ENCODE measurements at regions not wholly inside any gene's neighbourhood (a gene's known extent, or its start where the extent isn't known, plus 50 kb on each side); places are given as distances from the start of the nearest gene placed in this dataset.

DNA sequence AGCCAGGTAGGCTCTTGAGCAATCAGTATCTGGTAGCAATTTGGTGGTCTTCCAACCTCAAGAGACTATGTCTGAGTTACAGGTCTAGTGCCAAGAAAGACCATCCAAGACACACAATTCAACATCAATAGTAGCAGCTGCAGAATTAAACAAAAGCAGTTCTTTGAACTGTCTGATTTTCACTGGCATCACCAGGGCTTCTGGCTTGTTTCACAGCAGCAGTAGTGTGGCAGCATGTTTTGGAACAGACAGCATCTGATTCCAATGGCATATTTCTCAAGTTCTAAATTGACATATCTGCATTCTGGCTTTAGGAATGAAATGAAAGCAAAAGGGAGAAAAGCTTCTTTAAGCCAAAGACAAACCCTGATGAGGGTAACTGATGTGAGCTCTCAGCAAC, 334.7 kb upstream of the PRMT6 start:
- H3K4me3 ChIP-seq (replicated peaks; ENCODE audit: low read depth, low read length): no peak overlapping the region
- no peak for DNase-seq (ENCODE audit: extremely low read depth, low read depth)
- TF ChIP-seq, protein P1, sequence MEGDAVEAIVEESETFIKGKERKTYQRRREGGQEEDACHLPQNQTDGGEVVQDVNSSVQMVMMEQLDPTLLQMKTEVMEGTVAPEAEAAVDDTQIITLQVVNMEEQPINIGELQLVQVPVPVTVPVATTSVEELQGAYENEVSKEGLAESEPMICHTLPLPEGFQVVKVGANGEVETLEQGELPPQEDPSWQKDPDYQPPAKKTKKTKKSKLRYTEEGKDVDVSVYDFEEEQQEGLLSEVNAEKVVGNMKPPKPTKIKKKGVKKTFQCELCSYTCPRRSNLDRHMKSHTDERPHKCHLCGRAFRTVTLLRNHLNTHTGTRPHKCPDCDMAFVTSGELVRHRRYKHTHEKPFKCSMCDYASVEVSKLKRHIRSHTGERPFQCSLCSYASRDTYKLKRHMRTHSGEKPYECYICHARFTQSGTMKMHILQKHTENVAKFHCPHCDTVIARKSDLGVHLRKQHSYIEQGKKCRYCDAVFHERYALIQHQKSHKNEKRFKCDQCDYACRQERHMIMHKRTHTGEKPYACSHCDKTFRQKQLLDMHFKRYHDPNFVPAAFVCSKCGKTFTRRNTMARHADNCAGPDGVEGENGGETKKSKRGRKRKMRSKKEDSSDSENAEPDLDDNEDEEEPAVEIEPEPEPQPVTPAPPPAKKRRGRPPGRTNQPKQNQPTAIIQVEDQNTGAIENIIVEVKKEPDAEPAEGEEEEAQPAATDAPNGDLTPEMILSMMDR (IDR thresholded peaks at IDR 0.05; ENCODE audit: low read depth, low read length, missing control alignments): no peak

DNA sequence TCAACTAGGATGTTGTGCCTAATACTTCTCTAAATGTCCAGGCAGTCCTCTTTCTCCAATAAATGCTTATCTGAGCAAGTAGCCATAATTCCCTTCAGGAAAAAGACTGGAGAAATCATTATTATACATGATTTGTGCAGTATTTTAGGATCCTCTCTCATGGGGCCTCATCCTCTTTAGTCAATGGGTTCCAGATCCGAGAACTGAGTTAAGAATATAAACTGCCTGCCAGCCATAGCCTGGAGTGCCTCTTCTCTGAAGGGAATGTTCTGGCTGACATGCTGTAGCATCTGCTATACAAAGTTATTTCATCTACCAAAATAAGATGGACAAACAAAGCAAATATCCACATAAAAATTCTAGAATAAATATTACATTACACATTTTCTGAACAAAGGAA, 334.0 kb upstream of the PRMT6 start:
- TF ChIP-seq, protein P1 (IDR thresholded peaks at IDR 0.05; ENCODE audit: low read depth, low read length, missing control alignments): no peak
- no peak overlapping the region for H3K4me3 ChIP-seq (replicated peaks; ENCODE audit: low read depth, low read length)
- no peak for DNase-seq (ENCODE audit: extremely low read depth, low read depth)

DNA sequence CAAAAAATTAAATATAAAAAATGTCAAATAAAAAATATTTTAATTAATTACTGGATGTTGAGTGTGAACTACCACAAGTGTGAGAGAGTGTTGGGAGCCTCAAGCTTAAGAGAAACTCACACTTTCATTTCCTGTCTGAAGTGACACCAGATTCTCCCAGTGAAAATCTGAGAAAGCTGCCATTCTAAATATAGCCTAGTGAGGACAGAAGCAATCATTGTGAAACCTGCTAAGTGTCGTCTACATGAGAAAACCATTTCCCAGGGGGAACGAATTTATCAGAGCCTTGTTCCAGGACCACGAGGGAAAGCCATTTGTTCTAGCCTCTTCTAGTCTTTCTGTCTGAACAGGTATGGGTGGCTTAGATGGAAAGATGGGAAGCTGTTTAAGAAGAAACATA, 329.3 kb upstream of the PRMT6 start:
- no peak overlapping the region for H3K4me3 ChIP-seq (replicated peaks; ENCODE audit: low read depth, low read length)
- TF ChIP-seq, protein P1 (IDR thresholded peaks at IDR 0.05; ENCODE audit: low read depth, low read length, missing control alignments): no peak
- DNase-seq (ENCODE audit: extremely low read depth, low read depth): no peak

DNA sequence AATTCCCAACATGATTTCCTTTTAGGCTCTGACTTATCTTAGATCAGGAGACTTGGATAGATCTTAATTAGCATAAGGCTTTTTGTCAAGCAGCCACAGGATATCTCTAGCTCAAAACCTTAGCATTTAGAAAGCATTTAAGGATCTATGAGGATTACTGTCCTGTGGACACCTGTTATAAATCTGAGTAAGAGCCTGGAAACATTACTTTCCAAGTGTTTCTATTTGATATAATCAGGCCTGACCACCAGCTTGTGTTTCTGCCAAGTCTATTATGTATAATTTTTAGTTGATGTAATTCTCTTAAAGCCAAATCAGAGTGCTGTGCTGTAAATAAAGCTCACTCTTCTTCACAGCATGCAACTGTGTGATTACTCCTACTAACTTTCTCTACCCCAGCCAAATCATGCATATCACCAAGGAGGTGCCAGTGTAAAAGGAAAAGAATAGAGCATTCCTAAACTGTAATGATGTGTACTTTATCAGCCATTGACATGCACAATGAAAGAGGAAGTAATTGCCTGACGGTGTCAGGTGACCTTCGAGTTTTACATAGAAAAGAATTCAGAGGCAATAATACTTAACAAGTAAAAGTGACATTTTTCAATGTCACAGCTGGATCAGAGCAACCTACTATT, 309.9 kb upstream of the PRMT6 start:
- TF ChIP-seq, protein P1 (IDR thresholded peaks at IDR 0.05; ENCODE audit: low read depth, low read length, missing control alignments): no peak
- DNase-seq (ENCODE audit: extremely low read depth, low read depth): no peak

DNA sequence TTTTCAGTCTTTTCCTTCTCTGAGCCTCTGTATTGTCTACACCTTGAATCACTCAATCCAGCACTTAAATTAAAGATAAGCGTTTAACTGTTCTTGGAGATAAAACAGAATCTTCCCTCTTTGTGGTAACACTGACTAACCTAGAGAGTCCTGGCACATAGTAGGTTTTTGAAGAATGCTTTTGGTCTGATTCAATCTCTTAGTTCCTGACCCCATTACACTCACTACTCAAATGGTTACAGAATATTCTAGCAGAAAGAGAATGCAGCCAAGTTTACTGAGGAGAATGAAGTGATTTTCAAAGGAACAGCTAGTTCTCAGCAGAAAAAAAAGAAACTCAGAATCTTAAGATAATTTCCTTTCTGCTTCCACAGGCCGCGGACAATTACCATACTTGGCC, 309.2 kb upstream of the PRMT6 start:
- no peak overlapping the region for H3K4me3 ChIP-seq (replicated peaks; ENCODE audit: low read depth, low read length)
- TF ChIP-seq, protein P1 (IDR thresholded peaks at IDR 0.05; ENCODE audit: low read depth, low read length, missing control alignments): no peak
- DNase-seq (ENCODE audit: extremely low read depth, low read depth): no peak

More for the DNA sequence above, 309.9 kb upstream of the PRMT6 start:
- H3K4me3 ChIP-seq (replicated peaks; ENCODE audit: low read depth, low read length): no peak overlapping the region

DNA sequence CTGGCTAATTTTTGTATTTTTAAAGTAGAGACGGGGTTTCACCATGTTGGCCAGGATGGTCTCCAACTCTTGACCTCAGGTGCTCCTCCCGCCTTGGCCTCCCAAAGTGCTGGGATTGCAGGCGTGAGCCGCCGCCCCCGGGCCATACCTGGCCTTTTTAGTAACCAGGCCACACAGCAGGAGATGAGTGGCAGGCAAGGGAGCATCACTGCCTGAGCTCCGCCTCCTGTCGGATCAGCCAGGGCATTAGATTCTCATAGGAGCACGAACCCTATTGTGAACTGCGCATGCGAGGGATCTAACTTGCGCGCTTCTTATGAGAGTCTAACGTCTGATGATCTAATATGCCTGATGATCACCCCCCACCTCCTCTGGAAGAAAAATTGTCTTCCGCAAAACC, 308.7 kb upstream of the PRMT6 start:
- TF ChIP-seq, protein P1 (IDR thresholded peaks at IDR 0.05; ENCODE audit: low read depth, low read length, missing control alignments): no peak
- no peak for DNase-seq (ENCODE audit: extremely low read depth, low read depth)
- no peak overlapping the region for H3K4me3 ChIP-seq (replicated peaks; ENCODE audit: low read depth, low read length)

DNA sequence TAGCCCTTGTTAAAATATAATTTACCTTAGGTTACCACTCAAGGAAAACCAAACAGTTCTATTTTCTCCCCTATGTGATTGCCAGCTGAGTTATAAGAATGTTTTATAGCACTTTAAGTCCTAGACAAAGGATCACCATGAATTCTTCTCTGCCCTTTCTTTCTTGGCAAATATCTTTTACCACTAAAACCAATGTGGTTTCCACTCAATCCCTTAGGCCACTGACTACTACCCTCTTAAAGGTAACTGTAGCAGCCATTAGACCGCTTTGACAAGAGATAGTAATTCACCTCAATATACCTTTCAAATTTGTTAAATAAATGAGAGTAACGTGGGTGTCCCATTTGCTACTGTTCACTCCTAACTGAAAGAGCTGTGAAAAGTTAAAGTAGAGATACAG, 307.9 kb upstream of the PRMT6 start:
- H3K4me3 ChIP-seq (replicated peaks; ENCODE audit: low read depth, low read length): no peak overlapping the region
- DNase-seq (ENCODE audit: extremely low read depth, low read depth): no peak
- TF ChIP-seq, protein P1 (IDR thresholded peaks at IDR 0.05; ENCODE audit: low read depth, low read length, missing control alignments): no peak
